ENCODE measurements at regions not wholly inside any gene's neighbourhood (a gene's known extent, or its start where the extent isn't known, plus 50 kb on each side); places are given as distances from the start of the nearest gene placed in this dataset.
"Not testable (repeated sequence)": the region's sequence is repeated elsewhere in the genome, so short reads cannot be mapped to it uniquely, and the experiment has no call there.

- Mint-ChIP-seq H3K27me3 (peaks cover 49 to 80% (median 75%) of the 10 kb centered on the region in 3 donors), H3K4me3 (no peak overlapping the region), H3K9me3 (peaks cover 0 to 1% (median 0%) of the 10 kb centered on the region in 7 donors), H3K27ac (no peak overlapping the region), H3K4me1 (peaks cover 0 to 9% (median 0%) of the 10 kb centered on the region in 3 donors), H3K36me3 (peaks cover 0 to 7% of the 10 kb centered on the region in 2 donors)
- ATAC-seq (ENCODE audit: low read depth in 2 of 2): no peak
- DNase-seq: no peak
Measured at GRCh38 chr1:181314959-181315358, 168.4 kb upstream of the CACNA1E start.

GRCh38 chr1:181317261-181317930 is 165.9 kb upstream of the CACNA1E start:
- Mint-ChIP-seq H3K9me3 (peaks cover 0 to 2% (median 0%) of the 10 kb centered on the region in 7 donors), H3K27me3 (peaks cover 58 to 88% (median 83%) of the 10 kb centered on the region in 3 donors), H3K27ac (no peak overlapping the region), H3K4me1 (peaks cover 0 to 9% (median 0%) of the 10 kb centered on the region in 3 donors), H3K4me3 (no peak overlapping the region), H3K36me3 (peaks cover 0 to 7% of the 10 kb centered on the region in 2 donors)
- DNase-seq (no peak), ATAC-seq (ENCODE audit: low read depth in 2 of 2) (no peak)

- Mint-ChIP-seq H3K36me3 (peaks cover 0 to 7% of the 10 kb centered on the region in 2 donors), H3K27ac (no peak overlapping the region), H3K27me3 (peaks cover 62 to 80% (median 75%) of the 10 kb centered on the region in 3 donors), H3K4me1 (peaks cover 0 to 9% (median 0%) of the 10 kb centered on the region in 3 donors), H3K9me3 (peaks cover 0 to 2% (median 0%) of the 10 kb centered on the region in 7 donors), H3K4me3 (no peak overlapping the region)
- DNase-seq: no peak
- no peak for ATAC-seq (ENCODE audit: low read depth in 2 of 2)
Measured at GRCh38 chr1:181318022-181318857, 165.1 kb upstream of the CACNA1E start.

- Mint-ChIP-seq H3K27ac (no peak overlapping the region), H3K4me1 (peaks cover 0 to 9% (median 0%) of the 10 kb centered on the region in 3 donors), H3K4me3 (no peak overlapping the region), H3K9me3 (peaks cover 0 to 2% (median 0%) of the 10 kb centered on the region in 7 donors), H3K27me3 (peaks cover 62 to 78% (median 77%) of the 10 kb centered on the region in 3 donors), H3K36me3 (peaks cover 0 to 7% of the 10 kb centered on the region in 2 donors)
- DNase-seq (no peak), ATAC-seq (ENCODE audit: low read depth in 2 of 2) (no peak)
Measured at GRCh38 chr1:181318858-181319235, 164.5 kb upstream of the CACNA1E start.

GRCh38 chr1:181319907-181320306 is 163.4 kb upstream of the CACNA1E start:
- DNase-seq (no peak), ATAC-seq (ENCODE audit: low read depth in 2 of 2) (no peak)
- Mint-ChIP-seq H3K27ac (no peak overlapping the region), H3K27me3 (peaks cover 60 to 73% (median 67%) of the 10 kb centered on the region in 3 donors), H3K36me3 (peaks cover 0 to 7% of the 10 kb centered on the region in 2 donors), H3K4me3 (no peak overlapping the region), H3K9me3 (peaks cover 0 to 2% (median 0%) of the 10 kb centered on the region in 7 donors), H3K4me1 (peaks cover 0 to 3% (median 0%) of the 10 kb centered on the region in 3 donors)

GRCh38 chr1:181324797-181325616 is 158.3 kb upstream of the CACNA1E start:
- H3K27ac Mint-ChIP-seq: no peak overlapping the region
- peaks cover 38 to 51% (median 39%) of the 10 kb centered on the region in 3 donors for H3K27me3 Mint-ChIP-seq
- H3K4me1 Mint-ChIP-seq: no peaks in the 10 kb centered on the region
- no peak for ATAC-seq (ENCODE audit: low read depth in 2 of 2)
- no peak overlapping the region for H3K4me3 Mint-ChIP-seq
- H3K9me3 Mint-ChIP-seq: peaks cover 0 to 8% (median 2%) of the 10 kb centered on the region in 7 donors
- DNase-seq: no peak
- H3K36me3 Mint-ChIP-seq: no peaks in the 10 kb centered on the region

GRCh38 chr1:181325765-181326164 is 157.6 kb upstream of the CACNA1E start:
- H3K4me3 Mint-ChIP-seq; H3K4me1 Mint-ChIP-seq; DNase-seq; ATAC-seq (ENCODE audit: low read depth in 2 of 2); H3K36me3 Mint-ChIP-seq; H3K9me3 Mint-ChIP-seq; H3K27ac Mint-ChIP-seq: not testable (repeated sequence)
- H3K27me3 Mint-ChIP-seq: peaks cover 34 to 47% (median 35%) of the 10 kb centered on the region in 3 donors

GRCh38 chr1:181326348-181326747 is 157.0 kb upstream of the CACNA1E start:
- no peak overlapping the region for H3K4me3 Mint-ChIP-seq
- no peaks in the 10 kb centered on the region for H3K36me3 Mint-ChIP-seq
- ATAC-seq (ENCODE audit: low read depth in 2 of 2): no peak
- no peak overlapping the region for H3K27ac Mint-ChIP-seq
- DNase-seq: no peak
- H3K9me3 Mint-ChIP-seq: peaks cover 0 to 8% (median 2%) of the 10 kb centered on the region in 7 donors
- peaks cover 29 to 44% (median 30%) of the 10 kb centered on the region in 3 donors for H3K27me3 Mint-ChIP-seq
- no peaks in the 10 kb centered on the region for H3K4me1 Mint-ChIP-seq

- peaks cover 0 to 8% (median 5%) of the 10 kb centered on the region in 7 donors for H3K9me3 Mint-ChIP-seq
- H3K27me3 Mint-ChIP-seq: peaks cover 20 to 37% (median 23%) of the 10 kb centered on the region in 3 donors
- H3K36me3 Mint-ChIP-seq: no peaks in the 10 kb centered on the region
- H3K4me1 Mint-ChIP-seq: no peaks in the 10 kb centered on the region
- DNase-seq (no peak), ATAC-seq (ENCODE audit: low read depth in 2 of 2) (no peak)
- no peak overlapping the region for H3K4me3 Mint-ChIP-seq
- no peak overlapping the region for H3K27ac Mint-ChIP-seq
Measured at GRCh38 chr1:181327796-181328195, 155.5 kb upstream of the CACNA1E start.

GRCh38 chr1:181334724-181335123 is 148.6 kb upstream of the CACNA1E start:
- Mint-ChIP-seq H3K9me3 (peaks cover 4 to 24% (median 8%) of the 10 kb centered on the region in 7 donors), H3K4me1 (no peaks in the 10 kb centered on the region), H3K27ac (no peak overlapping the region), H3K4me3 (no peak overlapping the region), H3K36me3 (no peaks in the 10 kb centered on the region), H3K27me3 (peaks cover 1% of the 10 kb centered on the region in 3 donors)
- DNase-seq: no peak
- no peak for ATAC-seq (ENCODE audit: low read depth in 2 of 2)

GRCh38 chr1:181335631-181336030 is 147.7 kb upstream of the CACNA1E start:
- ATAC-seq (ENCODE audit: low read depth in 2 of 2) (no peak), DNase-seq (no peak)
- H3K4me3 Mint-ChIP-seq: no peak overlapping the region
- peaks cover 0 to 2% (median 0%) of the 10 kb centered on the region in 3 donors for H3K27me3 Mint-ChIP-seq
- no peaks in the 10 kb centered on the region for H3K36me3 Mint-ChIP-seq
- H3K4me1 Mint-ChIP-seq: no peaks in the 10 kb centered on the region
- no peak overlapping the region for H3K27ac Mint-ChIP-seq
- H3K9me3 Mint-ChIP-seq: peaks cover 4 to 24% (median 8%) of the 10 kb centered on the region in 7 donors

GRCh38 chr1:181341026-181341632 is 142.2 kb upstream of the CACNA1E start:
- Mint-ChIP-seq H3K27ac (no peak overlapping the region), H3K9me3 (peaks cover 7 to 24% (median 8%) of the 10 kb centered on the region in 7 donors), H3K4me3 (no peak overlapping the region), H3K36me3 (peaks cover 0 to 5% of the 10 kb centered on the region in 2 donors), H3K27me3 (peaks cover 25 to 37% (median 32%) of the 10 kb centered on the region in 3 donors), H3K4me1 (no peaks in the 10 kb centered on the region)
- no peak for DNase-seq
- ATAC-seq (ENCODE audit: low read depth in 2 of 2): no peak
